ENCODE measurements at regions not wholly inside any gene's neighbourhood (a gene's known extent, or its start where the extent isn't known, plus 50 kb on each side); places are given as distances from the start of the nearest gene placed in this dataset.

DNA sequence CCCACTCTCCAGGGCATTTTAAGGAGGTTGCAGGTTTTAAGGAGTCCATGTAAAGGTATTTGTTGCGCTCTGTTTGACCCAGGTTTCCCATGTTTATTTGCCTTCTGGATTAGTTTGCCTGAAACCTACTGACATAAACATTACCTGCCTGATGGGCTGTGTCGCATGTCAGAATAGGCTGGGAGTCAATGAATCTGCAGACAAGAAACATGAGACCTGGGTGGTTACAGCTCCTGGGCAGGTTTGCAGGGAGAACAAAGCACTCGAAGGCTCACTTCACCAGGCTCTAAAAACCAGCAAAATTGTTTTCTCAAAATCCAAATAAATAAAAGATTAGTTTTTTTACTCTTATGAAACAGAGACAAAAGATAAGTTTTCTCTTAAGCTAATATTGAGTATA, 114.4 kb upstream of the SERTM1 start:
- H3K27ac ChIP-seq (ENCODE audit: low read depth, low read length): no peak overlapping the region
- no peak overlapping the region for H3K56ac ChIP-seq (replicated peaks; ENCODE audit: insufficient read length, low read depth, low read length)
- no peak overlapping the region for H2BK12ac ChIP-seq (ENCODE audit: low read depth, low read length)
- 100% methylated on average over 3 of the region's 3 CpGs; no CpG with 5 or more reads in 1 of the 2 experiments for WGBS, 2 experiments (ENCODE audit: extremely low coverage in 1 of 2, insufficient coverage in 1 of 2, insufficient read length in 1 of 2, insufficient replicate concordance in 2 of 2, low coverage in 1 of 2, low lambda C conversion rate in 2 of 2, missing lambda C conversion rate in 1 of 2)
- no peak overlapping the region for H2BK120ac ChIP-seq (replicated peaks; ENCODE audit: low read depth, low read length)
- no peak for DNase-seq (ENCODE audit: low read depth in 1 of 2, low spot score in 2 of 2)
- H3K4me2 ChIP-seq (ENCODE audit: insufficient read depth in 1 of 2, low read depth in 2 of 2, low read length in 2 of 2): no peak overlapping the region
- H2AFZ ChIP-seq (ENCODE audit: low read length): no peak overlapping the region
- H3K23ac ChIP-seq (ENCODE audit: insufficient read length): no peak overlapping the region
- H3K36me3 ChIP-seq (ENCODE audit: control insufficient read depth in 2 of 4, insufficient read depth in 4 of 4, low read length in 3 of 4): no peaks in the 10 kb centered on the region
- H3K9me3 ChIP-seq (ENCODE audit: insufficient read depth in 2 of 2, low read depth in 1 of 2, low read length in 1 of 2): no peaks in the 10 kb centered on the region
- no peaks in the 10 kb centered on the region for H3K23me2 ChIP-seq (ENCODE audit: low read depth, low read length)
- no peak overlapping the region for H2BK5ac ChIP-seq (ENCODE audit: low read depth, low read length)
- FAIRE-seq: no peak
- no peak overlapping the region for H2BK20ac ChIP-seq (ENCODE audit: low read length)
- no peak overlapping the region for H3K18ac ChIP-seq (ENCODE audit: extremely low read depth, low read length)
- ChIA-PET CTCF (ENCODE audit: partially characterized antibody) (interaction anchor here (1.2 kb wide), 1 partner anchor 106 kb away, joined by 4 read pairs; no protein-coding TSS in a partner anchor), POLR2A (ENCODE audit: partially characterized antibody) (no interaction called here)
- H2BK15ac ChIP-seq (ENCODE audit: low read length): no peak overlapping the region
- peaks cover 0 to 1% of the 10 kb centered on the region in 2 experiments for H4K20me1 ChIP-seq (replicated peaks in 1 of 2; ENCODE audit: control insufficient read depth in 1 of 2, insufficient read depth in 2 of 2, low read length in 2 of 2)
- H3K14ac ChIP-seq (ENCODE audit: insufficient read length): no peak overlapping the region
- H3K79me2 ChIP-seq (ENCODE audit: control insufficient read depth in 1 of 2, insufficient read depth in 2 of 2, low read length in 2 of 2): no peaks in the 10 kb centered on the region
- no peaks in the 10 kb centered on the region for H3K79me1 ChIP-seq (ENCODE audit: low read depth, low read length)
- no peak overlapping the region for H3K9ac ChIP-seq (replicated peaks in 1 of 4; ENCODE audit: extremely low read depth in 1 of 4, low read depth in 3 of 4, low read length in 3 of 4)
- no peak overlapping the region for H4K8ac ChIP-seq (ENCODE audit: extremely low read depth, insufficient read depth, low read length)
- no peak overlapping the region for H2AK5ac ChIP-seq (ENCODE audit: low read depth, low read length)
- H3K4me1 ChIP-seq (replicated peaks in 1 of 4; ENCODE audit: control insufficient read depth in 3 of 4, insufficient read depth in 4 of 4, low read length in 3 of 4): no peaks in the 10 kb centered on the region; a peak in 1 of 7 replicates
- H3K4me3 ChIP-seq (ENCODE audit: extremely low read depth in 1 of 4, insufficient read depth in 2 of 4, low read depth in 3 of 4, low read length in 4 of 4): no peak overlapping the region
- no peaks in the 10 kb centered on the region; a peak in 1 of 7 replicates for H3K27me3 ChIP-seq (replicated peaks in 1 of 4; ENCODE audit: control insufficient read depth in 3 of 4, extremely low read depth in 1 of 4, insufficient read depth in 3 of 4, low read length in 3 of 4)
- H3K4ac ChIP-seq (replicated peaks; ENCODE audit: insufficient read length, low read depth, low read length): no peak overlapping the region
- no peak overlapping the region for H4K91ac ChIP-seq (replicated peaks; ENCODE audit: insufficient read length, low read length)
- no peak overlapping the region for H4K5ac ChIP-seq (ENCODE audit: insufficient read length, low read depth, low read length)
- no peak for TF ChIP-seq CREB1 (IDR thresholded peaks at IDR 0.05)
- no peak for TF ChIP-seq EP300 (IDR thresholded peaks at IDR 0.05; ENCODE audit: borderline replicate concordance in 1 of 2, low read depth in 2 of 2, low read length in 2 of 2)
- no peak for TF ChIP-seq BACH1 (IDR thresholded peaks at IDR 0.05; ENCODE audit: low read length)
- TF ChIP-seq YY1 (IDR thresholded peaks at IDR 0.05; ENCODE audit: low read depth, low read length): no peak
- no peak for TF ChIP-seq BRCA1 (IDR thresholded peaks at IDR 0.05; ENCODE audit: low read depth, low read length)
- no peak for TF ChIP-seq JUN (IDR thresholded peaks at IDR 0.05; ENCODE audit: low read depth, low read length)
- TF ChIP-seq, protein P1, sequence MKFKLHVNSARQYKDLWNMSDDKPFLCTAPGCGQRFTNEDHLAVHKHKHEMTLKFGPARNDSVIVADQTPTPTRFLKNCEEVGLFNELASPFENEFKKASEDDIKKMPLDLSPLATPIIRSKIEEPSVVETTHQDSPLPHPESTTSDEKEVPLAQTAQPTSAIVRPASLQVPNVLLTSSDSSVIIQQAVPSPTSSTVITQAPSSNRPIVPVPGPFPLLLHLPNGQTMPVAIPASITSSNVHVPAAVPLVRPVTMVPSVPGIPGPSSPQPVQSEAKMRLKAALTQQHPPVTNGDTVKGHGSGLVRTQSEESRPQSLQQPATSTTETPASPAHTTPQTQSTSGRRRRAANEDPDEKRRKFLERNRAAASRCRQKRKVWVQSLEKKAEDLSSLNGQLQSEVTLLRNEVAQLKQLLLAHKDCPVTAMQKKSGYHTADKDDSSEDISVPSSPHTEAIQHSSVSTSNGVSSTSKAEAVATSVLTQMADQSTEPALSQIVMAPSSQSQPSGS (IDR thresholded peaks at IDR 0.05; ENCODE audit: low read length): no peak
- TF ChIP-seq SP1 (IDR thresholded peaks at IDR 0.05; ENCODE audit: low read depth, low read length): no peak
- TF ChIP-seq SIRT6 (IDR thresholded peaks at IDR 0.05; ENCODE audit: low read length): no peak
- TF ChIP-seq HDAC2 (IDR thresholded peaks at IDR 0.05; ENCODE audit: borderline replicate concordance in 1 of 2, low read depth in 2 of 2, low read length in 2 of 2): no peak
- no peak for TF ChIP-seq KDM4A (IDR thresholded peaks at IDR 0.05; ENCODE audit: low read depth, low read length, severe bottlenecking)
- TF ChIP-seq RAD21 (IDR thresholded peaks at IDR 0.05 in 1 of 2, conservative IDR thresholded peaks at IDR 0.05 in 1 of 2; ENCODE audit: low read depth in 2 of 2, low read length in 2 of 2): no peak
- no peak for TF ChIP-seq CHD1 (IDR thresholded peaks at IDR 0.05; ENCODE audit: low read depth, low read length)
- TF ChIP-seq ASH2L (IDR thresholded peaks at IDR 0.05; ENCODE audit: low read length): no peak
